ENCODE measurements at regions not wholly inside any gene's neighbourhood (a gene's known extent, or its start where the extent isn't known, plus 50 kb on each side); places are given as distances from the start of the nearest gene placed in this dataset.

GRCh38 chr13:70714993-70715392 is 606.7 kb upstream of the KLHL1 start:
- WGBS (ENCODE audit: low lambda C conversion rate, missing lambda C conversion rate): 79% methylated on average over 1 of the region's 1 CpG
- no peak for TF ChIP-seq EZH2 (IDR thresholded peaks at IDR 0.05; ENCODE audit: borderline replicate concordance)
- no peak overlapping the region for H3K27ac ChIP-seq
- H4K20me1 ChIP-seq (ENCODE audit: insufficient read depth, poor library complexity, severe bottlenecking): no peaks in the 10 kb centered on the region
- no peaks in the 10 kb centered on the region for H3K27me3 ChIP-seq
- no peaks in the 10 kb centered on the region for H3K36me3 ChIP-seq (replicated peaks; ENCODE audit: insufficient read depth, low read depth)
- no peaks in the 10 kb centered on the region for H3K9me2 ChIP-seq (replicated peaks; ENCODE audit: insufficient read depth)
- no peak overlapping the region for H3K4me2 ChIP-seq
- no peak overlapping the region for H3K4me3 ChIP-seq
- no peak for DNase-seq (ENCODE audit: low spot score)
- H3K4me1 ChIP-seq (ENCODE audit: insufficient read depth): no peaks in the 10 kb centered on the region
- no peak overlapping the region for H2AFZ ChIP-seq
- H3K9me3 ChIP-seq (ENCODE audit: low read depth): no peaks in the 10 kb centered on the region
- no peaks in the 10 kb centered on the region for H3K79me2 ChIP-seq

GRCh38 chr13:70708775-70709174 is 600.5 kb upstream of the KLHL1 start:
- H3K27me3 ChIP-seq: no peaks in the 10 kb centered on the region
- H3K79me2 ChIP-seq: no peaks in the 10 kb centered on the region
- no peak overlapping the region for H3K27ac ChIP-seq

GRCh38 chr13:70703755-70704154 is 595.5 kb upstream of the KLHL1 start:
- H4K20me1 ChIP-seq (ENCODE audit: insufficient read depth, poor library complexity, severe bottlenecking): no peaks in the 10 kb centered on the region
- WGBS (ENCODE audit: low lambda C conversion rate, missing lambda C conversion rate): 83% methylated on average over 4 of the region's 4 CpGs
- no peak for TF ChIP-seq EZH2phosphoT487 (IDR thresholded peaks at IDR 0.05; ENCODE audit: low read depth, severe bottlenecking, unreplicated experiment)
- no peak for TF ChIP-seq EZH2 (IDR thresholded peaks at IDR 0.05; ENCODE audit: borderline replicate concordance)
- no peak for TF ChIP-seq CTCF (IDR thresholded peaks at IDR 0.05; ENCODE audit: poor library complexity)
- no peaks in the 10 kb centered on the region for H3K36me3 ChIP-seq (replicated peaks; ENCODE audit: insufficient read depth, low read depth)
- no peak overlapping the region for H3K4me2 ChIP-seq
- no peak overlapping the region for H2AFZ ChIP-seq
- H3K4me1 ChIP-seq (ENCODE audit: insufficient read depth): no peaks in the 10 kb centered on the region
- no peak for DNase-seq (ENCODE audit: low spot score)
- no peak overlapping the region for H3K27ac ChIP-seq
- H3K4me3 ChIP-seq: no peak overlapping the region
- no peaks in the 10 kb centered on the region for H3K27me3 ChIP-seq
- H3K9me3 ChIP-seq (ENCODE audit: low read depth): no peaks in the 10 kb centered on the region
- no peaks in the 10 kb centered on the region for H3K9me2 ChIP-seq (replicated peaks; ENCODE audit: insufficient read depth)
- H3K79me2 ChIP-seq: no peaks in the 10 kb centered on the region

More at GRCh38 chr13:70708775-70709174, 600.5 kb upstream of the KLHL1 start:
- TF ChIP-seq EZH2 (IDR thresholded peaks at IDR 0.05; ENCODE audit: borderline replicate concordance) (no peak), CTCF (IDR thresholded peaks at IDR 0.05; ENCODE audit: poor library complexity) (no peak), EZH2phosphoT487 (IDR thresholded peaks at IDR 0.05; ENCODE audit: low read depth, severe bottlenecking, unreplicated experiment) (no peak)
- H3K36me3 ChIP-seq (replicated peaks; ENCODE audit: insufficient read depth, low read depth): no peaks in the 10 kb centered on the region
- no peaks in the 10 kb centered on the region for H4K20me1 ChIP-seq (ENCODE audit: insufficient read depth, poor library complexity, severe bottlenecking)
- no peaks in the 10 kb centered on the region for H3K9me2 ChIP-seq (replicated peaks; ENCODE audit: insufficient read depth)
- H3K4me3 ChIP-seq: no peak overlapping the region
- DNase-seq (ENCODE audit: low spot score): no peak
- H3K4me2 ChIP-seq: no peak overlapping the region
- no peaks in the 10 kb centered on the region for H3K9me3 ChIP-seq (ENCODE audit: low read depth)
- no peaks in the 10 kb centered on the region for H3K4me1 ChIP-seq (ENCODE audit: insufficient read depth)
- no peak overlapping the region for H2AFZ ChIP-seq

DNA sequence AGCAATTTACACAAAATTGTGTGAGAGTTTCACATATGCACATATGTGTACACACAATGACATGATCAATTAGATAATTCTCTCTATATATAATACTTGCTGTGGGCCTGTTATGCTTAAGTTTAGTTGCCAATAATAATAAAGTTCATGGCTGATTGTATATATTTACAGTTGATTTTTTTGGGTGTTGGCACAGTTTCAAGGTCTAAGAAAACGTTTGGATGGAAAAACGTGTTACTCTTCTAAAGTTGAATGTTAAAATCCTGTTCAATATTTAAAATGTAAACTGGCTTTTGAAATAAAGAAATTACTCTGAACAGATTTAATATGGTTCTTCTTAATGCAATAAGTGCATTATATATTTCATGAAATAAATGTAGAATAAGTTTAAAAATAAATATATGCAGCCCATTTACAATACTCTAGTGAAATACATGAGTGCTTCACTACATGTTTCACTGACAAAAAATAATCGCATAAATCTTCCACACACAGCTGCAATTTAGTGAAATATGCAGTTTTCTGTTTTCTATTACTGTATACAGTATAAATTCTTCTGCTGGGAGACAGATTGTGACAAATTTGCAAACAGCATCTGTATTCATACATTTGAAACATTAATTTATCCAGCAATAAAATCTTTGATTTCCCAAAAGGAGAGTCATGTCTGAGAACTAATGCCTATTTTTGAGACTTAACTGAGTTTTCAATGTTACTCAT is 586.9 kb upstream of the KLHL1 start:
- Histone ChIP-seq H3K4me2 (no peak overlapping the region), H3K27me3 (no peaks in the 10 kb centered on the region), H3K79me2 (no peaks in the 10 kb centered on the region), H3K4me3 (no peak overlapping the region), H2AFZ (no peak overlapping the region), H3K36me3 (replicated peaks; ENCODE audit: insufficient read depth, low read depth) (no peaks in the 10 kb centered on the region), H3K9me3 (ENCODE audit: low read depth) (no peaks in the 10 kb centered on the region), H4K20me1 (ENCODE audit: insufficient read depth, poor library complexity, severe bottlenecking) (no peaks in the 10 kb centered on the region), H3K27ac (no peak overlapping the region), H3K4me1 (ENCODE audit: insufficient read depth) (no peaks in the 10 kb centered on the region), H3K9me2 (replicated peaks; ENCODE audit: insufficient read depth) (no peaks in the 10 kb centered on the region)
- TF ChIP-seq CTCF (IDR thresholded peaks at IDR 0.05; ENCODE audit: poor library complexity): no peak
- TF ChIP-seq EZH2 (IDR thresholded peaks at IDR 0.05; ENCODE audit: borderline replicate concordance): no peak
- no peak for TF ChIP-seq EZH2phosphoT487 (IDR thresholded peaks at IDR 0.05; ENCODE audit: low read depth, severe bottlenecking, unreplicated experiment)
- DNase-seq (ENCODE audit: low spot score): no peak
- 76% methylated on average over 3 of the region's 3 CpGs for WGBS (ENCODE audit: low lambda C conversion rate, missing lambda C conversion rate)

Data from hepatocyte (in vitro differentiated cells).